ENCODE measurements at regions not wholly inside any gene's neighbourhood (a gene's known extent, or its start where the extent isn't known, plus 50 kb on each side); places are given as distances from the start of the nearest gene placed in this dataset.

- DNase-seq, result no peak
Measured at GRCh38 chr9:109830545-109830944, 50.5 kb downstream of the PALM2AKAP2 start.

GRCh38 chr9:109831998-109832658, 52.1 kb downstream of the PALM2AKAP2 start:
- no peak for DNase-seq

GRCh38 chr9:109834855-109835254, 54.9 kb downstream of the PALM2AKAP2 start:
- DNase-seq, result no peak

DNA sequence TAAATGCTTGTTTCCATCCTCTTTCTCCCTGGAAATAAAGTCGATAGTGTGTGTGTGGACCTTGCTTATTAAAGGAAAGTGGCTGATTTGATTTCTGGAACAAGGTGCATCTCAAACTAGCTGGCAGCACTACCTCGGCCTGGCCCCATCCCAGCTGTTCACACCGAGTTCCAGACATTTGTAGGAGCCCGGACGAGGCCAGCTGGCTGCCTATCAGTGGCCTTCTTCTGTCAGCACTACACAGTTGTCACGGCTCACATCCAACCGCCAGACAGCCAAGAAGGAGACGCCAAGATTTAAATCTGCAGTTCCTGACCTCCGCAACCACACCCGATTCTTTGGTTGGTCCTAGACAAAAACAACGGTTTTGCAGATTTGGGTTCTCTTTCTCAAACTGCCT, 63.6 kb downstream of the PALM2AKAP2 start:
- no peak for DNase-seq

GRCh38 chr9:109845226-109845625, 65.2 kb downstream of the PALM2AKAP2 start:
- no peak for DNase-seq

DNA sequence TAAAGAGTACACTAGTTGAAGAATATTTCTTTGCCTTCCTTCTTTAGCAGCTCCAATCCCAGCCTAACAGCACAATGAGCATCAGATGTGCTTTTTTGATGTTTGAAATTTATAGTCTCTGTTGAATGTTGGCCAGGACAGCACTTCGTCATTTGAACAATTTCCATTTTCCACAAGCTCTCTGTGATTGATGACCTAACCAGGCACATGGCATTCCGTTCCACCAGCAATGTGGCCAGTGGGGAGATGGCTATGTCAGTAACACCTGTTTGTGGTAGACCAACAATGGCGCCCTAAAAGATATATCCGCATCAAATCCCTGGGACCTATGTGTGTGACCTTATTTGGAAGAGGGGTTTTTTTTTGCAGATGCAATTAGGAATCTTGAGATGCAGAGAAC, 66.8 kb downstream of the PALM2AKAP2 start:
- DNase-seq, result no peak

- no peak for DNase-seq
Measured at GRCh38 chr9:109852556-109852955, 72.6 kb downstream of the PALM2AKAP2 start.

GRCh38 chr9:109855540-109855939, 75.5 kb downstream of the PALM2AKAP2 start:
- DNase-seq, result no peak

- no peak for DNase-seq
Measured at GRCh38 chr9:109856785-109857184, 76.8 kb downstream of the PALM2AKAP2 start.

DNA sequence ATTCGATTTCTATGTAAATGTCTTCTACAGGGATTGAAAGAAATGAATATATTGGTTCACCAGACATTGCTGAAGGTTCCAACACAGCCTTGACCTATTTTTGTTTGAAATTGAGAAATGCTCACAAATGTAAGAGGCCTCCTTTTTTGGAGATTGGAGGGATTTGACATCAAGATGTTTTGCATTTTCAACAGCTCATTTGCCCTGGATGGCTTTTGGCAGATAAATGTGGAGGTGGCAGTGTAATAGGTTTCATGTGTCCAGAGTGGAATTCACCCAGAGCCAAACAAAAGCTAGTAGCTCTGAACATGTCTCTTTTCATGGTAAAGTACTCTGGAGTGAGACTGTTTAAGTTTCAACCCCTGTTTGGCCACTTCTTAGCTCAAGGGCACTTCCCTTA, 77.3 kb downstream of the PALM2AKAP2 start:
- DNase-seq, result no peak

DNA sequence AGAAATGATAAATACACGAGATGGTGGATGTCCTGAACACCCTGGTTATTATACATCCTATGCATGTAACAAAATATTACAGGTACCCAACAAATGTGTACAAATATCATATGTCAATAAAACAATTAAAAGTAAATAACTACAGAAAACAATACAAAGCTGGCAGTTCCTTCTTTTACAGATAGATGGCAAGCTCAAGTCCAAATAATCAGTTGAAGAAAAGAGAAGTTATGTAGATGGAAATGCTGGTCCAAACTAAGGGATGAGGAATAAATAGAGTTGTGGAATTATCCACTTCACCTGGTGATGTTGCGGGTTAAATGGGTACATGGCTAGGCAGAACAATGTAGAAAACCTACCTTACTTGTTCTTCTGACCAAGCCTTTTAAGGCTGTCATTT, 79.4 kb downstream of the PALM2AKAP2 start:
- no peak for DNase-seq

- no peak for DNase-seq
Measured at GRCh38 chr9:109860521-109860920, 80.5 kb downstream of the PALM2AKAP2 start.

GRCh38 chr9:109861499-109861898, 81.5 kb downstream of the PALM2AKAP2 start:
- DNase-seq, result no peak

DNA sequence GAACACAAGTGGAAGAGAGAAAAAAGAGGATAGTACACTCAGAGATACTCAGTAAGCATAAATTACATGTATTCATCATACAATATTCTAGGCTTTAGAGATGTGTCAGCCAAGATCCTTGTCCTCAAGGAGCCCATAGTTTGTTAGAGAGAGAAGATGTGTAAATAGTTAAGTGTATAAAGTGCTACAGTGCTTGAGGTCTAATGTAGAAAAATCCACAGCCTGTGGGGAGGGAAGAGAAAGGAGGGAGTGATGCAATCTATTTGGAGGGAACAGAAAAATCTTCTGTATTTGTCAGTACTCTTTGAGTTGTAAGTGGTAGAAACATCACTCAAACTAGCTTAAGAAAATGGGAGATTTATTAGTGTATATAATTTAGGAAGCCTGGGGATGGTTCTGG, 81.9 kb downstream of the PALM2AKAP2 start:
- DNase-seq, result no peak

GRCh38 chr9:109862452-109862851, 82.5 kb downstream of the PALM2AKAP2 start:
- no peak for DNase-seq

DNA sequence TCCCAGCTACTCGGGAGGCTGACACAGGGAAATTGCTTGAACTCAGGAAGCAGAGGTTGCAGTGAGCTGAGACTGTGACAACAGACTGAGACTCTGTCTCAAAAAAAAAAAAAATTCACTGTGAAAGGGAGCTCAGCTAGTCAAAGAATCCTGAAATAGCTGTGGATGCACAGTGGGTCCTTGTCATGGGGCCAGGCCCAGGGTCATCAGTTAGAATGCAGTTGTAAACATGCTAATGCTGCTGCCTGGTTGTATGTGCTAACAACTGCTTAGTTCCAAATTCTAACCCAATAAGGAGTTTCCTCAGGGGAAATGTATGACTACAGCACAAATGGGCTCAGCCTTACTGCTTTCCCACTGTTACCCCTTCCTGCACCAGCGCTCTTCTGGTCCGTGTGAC, 84.0 kb downstream of the PALM2AKAP2 start:
- no peak for DNase-seq

DNA sequence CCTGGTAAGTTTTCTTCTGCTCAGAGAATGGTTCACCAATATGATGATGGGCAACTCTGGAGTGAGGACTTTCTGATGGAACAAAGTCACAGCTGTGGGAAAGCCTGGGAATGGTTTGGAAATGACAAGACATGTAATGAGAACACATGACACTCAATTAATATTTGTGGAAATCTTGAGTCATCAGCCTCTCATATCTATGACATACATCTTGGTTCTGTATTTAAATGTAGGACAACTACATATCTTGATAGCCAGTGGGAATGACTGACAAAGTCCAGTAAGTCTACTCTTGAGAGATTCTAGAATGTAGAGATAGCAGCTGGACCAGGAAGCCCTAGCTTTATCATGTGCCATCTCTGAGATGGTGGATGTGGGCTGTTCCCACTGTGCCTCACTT, 85.5 kb downstream of the PALM2AKAP2 start:
- no peak for DNase-seq

DNA sequence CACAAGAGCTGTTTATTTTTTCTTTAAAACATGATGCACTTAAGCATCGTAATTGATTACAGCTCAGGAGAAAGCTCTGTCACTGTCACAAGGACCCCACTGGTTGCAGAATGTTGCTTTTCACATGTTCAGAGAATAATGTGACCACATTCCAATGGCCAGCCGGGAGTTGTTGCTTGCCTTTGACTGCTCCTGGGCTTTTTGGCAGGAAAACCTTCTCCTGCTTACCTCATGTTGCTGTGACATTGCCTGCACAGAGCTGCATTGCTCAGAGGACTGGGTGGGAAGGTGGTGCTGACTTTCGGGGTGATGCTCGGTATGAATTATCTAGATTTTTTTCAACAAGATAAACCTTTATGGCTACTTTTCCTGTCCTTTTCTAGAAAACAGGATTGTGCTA, 88.2 kb downstream of the PALM2AKAP2 start:
- no peak for DNase-seq

DNA sequence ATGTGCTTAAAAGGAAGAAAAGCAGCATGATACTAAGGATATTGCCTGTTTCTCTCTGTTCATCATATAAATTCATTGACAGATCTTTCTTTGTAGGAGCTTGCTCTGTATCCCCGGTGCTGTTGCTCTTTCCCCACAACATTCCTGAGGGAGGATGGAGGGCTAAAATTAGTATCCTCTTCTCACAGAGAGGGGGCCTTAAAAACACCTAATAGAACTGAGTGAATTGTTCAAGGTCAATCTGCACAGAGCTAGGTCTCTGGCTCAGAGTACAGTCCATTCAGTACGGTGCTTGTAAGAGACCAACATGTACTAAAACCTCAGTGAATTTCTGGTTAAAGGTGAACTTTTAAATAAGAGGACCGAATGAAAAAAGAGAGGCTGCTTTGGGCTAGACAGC, 88.7 kb downstream of the PALM2AKAP2 start:
- DNase-seq, result no peak

DNA sequence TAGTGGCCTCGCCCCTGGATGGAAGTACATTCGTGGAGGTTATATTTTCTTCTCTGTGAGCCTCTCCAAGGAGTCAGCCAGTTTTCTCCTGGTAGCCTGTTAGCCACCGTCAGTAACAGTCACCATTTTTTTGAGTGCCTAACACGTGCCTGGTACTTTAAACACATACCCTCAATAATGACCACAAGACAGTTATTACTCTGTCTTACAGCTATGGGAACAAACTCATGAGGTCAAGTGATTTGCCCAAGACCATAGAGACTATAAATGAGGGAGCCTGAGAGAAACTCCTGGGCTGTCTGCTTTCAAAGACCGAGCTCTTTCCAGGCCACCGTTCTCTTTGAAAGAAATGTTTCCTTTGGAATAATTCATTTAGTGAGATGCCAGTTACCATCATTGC, 90.4 kb downstream of the PALM2AKAP2 start:
- DNase-seq, result no peak

- DNase-seq, result no peak
Measured at GRCh38 chr9:109872901-109873300, 92.9 kb downstream of the PALM2AKAP2 start.

DNA sequence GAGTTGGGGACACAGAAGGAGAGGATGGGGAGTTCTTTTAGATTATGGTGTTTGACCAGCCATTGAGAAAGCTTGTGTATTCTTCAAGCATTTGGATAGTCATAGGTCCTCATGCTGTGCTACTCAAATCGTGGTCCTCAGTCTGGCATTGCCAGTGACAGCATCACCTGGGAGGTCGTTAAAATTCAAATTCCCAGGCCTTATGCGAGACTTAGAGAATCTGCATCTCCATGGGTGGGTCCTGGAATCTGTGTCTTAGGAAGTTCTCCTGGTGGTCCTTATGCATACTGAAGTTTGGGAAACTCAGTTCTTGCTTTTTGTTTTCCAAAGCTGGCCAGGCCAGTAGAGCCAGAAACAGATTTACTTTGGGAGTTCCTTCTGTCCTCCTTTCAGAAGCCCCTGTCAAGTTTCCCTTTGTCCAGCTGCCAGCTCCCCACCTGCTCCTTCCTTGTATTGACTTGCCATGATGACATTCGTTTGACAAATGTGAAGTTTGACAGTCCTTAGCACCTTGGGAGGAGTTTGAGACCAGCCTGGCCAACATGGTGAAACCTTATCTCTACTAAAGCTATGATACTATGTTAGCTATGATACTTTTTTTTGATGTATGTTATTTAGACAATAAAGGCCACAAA, 95.6 kb downstream of the PALM2AKAP2 start:
- DNase-seq, result no peak

DNA sequence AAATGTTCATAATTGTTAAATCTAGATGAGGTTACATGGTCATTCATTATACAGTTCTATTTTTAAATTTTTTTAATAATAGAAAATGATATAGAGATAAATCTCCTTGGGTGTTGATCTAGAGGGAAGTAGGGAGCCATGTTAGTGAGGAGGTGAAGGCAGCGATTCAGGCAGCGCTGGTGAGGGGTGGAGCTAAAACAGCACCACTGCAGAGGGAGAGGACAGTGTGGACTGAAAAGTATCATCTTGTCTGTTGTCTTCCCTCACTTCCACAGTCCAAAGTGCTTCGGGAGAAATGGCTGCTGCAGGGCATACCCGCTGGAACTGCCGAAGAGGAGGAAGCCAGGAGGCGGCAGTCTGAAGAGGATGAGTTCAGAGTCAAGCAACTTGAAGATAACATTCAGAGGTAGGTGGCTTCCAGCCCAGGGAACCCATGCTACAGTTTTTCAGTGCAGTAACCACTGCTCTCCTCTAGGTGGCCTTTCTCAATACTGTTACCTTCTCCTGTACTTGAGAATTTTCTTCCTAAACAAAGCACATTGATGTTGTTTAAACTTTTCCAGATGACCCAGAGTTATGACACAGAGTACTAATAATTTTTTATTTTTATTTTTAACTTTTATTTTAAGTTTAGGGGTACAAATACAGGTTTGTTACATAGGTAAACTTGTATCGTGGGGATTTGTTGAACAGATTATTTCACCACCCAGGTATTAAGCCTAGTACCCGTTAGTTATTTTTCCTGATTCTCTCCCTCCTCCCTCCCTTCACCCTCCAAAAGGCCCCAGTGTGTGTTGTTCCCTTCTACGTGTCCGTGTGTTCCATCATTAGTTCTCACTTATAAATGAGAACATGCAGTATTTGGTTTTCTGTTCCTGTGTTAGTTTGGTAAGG, 100.5 kb downstream of the PALM2AKAP2 start:
- DNase-seq, result peak; percentile 6

DNA sequence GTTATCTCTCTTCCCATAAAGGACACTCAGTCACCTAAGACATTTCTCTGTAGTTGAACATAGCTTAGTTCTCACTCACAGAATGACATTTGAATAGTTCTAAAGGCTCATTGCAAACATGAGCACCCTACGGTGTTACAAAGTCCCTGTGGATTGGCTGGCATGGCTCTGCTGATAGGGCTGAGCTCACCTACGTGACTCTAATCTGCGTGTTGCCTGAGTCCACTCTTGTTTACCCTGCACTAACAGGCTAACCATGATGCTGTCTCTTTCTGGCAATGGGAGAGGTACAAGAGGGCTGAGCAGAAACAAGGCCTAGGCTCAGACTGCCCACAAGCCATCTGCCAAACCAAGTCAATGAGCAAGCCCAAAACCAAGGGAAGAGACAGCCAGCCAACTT, 103.6 kb downstream of the PALM2AKAP2 start:
- DNase-seq, result no peak

Data from CD4-positive, alpha-beta T cell treated with Interleukin-6 for 4 hours (primary cell).